Activated T-cell treated with anti-CD3 and anti-CD28 coated beads for 24 hours (primary cell): ENCODE measurements at regions not wholly inside any gene's neighbourhood (a gene's known extent, or its start where the extent isn't known, plus 50 kb on each side); places are given as distances from the start of the nearest gene placed in this dataset.
"Not testable (repeated sequence)": the region's sequence is repeated elsewhere in the genome, so short reads cannot be mapped to it uniquely, and the experiment has no call there.

Source experiments
- DNase-seq: peaks from one replicate; pipeline ENCODE4 v3.0.0-alpha.2; 2020; ENCODE audit warnings: low read depth

GRCh38 chr1:37162059-37162458 lies 127.7 kb upstream of the GRIK3 start:
- no peak for DNase-seq

- DNase-seq = no peak
Measured at GRCh38 chr1:37166005-37166404, 131.7 kb upstream of the GRIK3 start.

- DNase-seq = no peak
Measured at GRCh38 chr1:37167479-37167878, 133.2 kb upstream of the GRIK3 start.

GRCh38 chr1:37169241-37169640 lies 134.9 kb upstream of the GRIK3 start:
- no peak for DNase-seq

- DNase-seq = no peak
Measured at GRCh38 chr1:37169743-37170275, 135.5 kb upstream of the GRIK3 start.

- DNase-seq = no peak
Measured at GRCh38 chr1:37171691-37172090, 137.4 kb upstream of the GRIK3 start.

GRCh38 chr1:37174341-37174740 lies 140.0 kb upstream of the GRIK3 start:
- DNase-seq = no peak

GRCh38 chr1:37174876-37175275 lies 140.6 kb upstream of the GRIK3 start:
- no peak for DNase-seq

GRCh38 chr1:37175666-37176215 lies 141.4 kb upstream of the GRIK3 start:
- no peak for DNase-seq

GRCh38 chr1:37176269-37176668 lies 142.0 kb upstream of the GRIK3 start:
- no peak for DNase-seq

GRCh38 chr1:37177230-37177864 lies 143.0 kb upstream of the GRIK3 start:
- no peak for DNase-seq

- no peak for DNase-seq
Measured at GRCh38 chr1:37181425-37181824, 147.1 kb upstream of the GRIK3 start.

- no peak for DNase-seq
Measured at GRCh38 chr1:37184789-37185188, 150.5 kb upstream of the GRIK3 start.

- DNase-seq = no peak
Measured at GRCh38 chr1:37186246-37186756, 152.0 kb upstream of the GRIK3 start.

- no peak for DNase-seq
Measured at GRCh38 chr1:37189111-37189510, 154.8 kb upstream of the GRIK3 start.

GRCh38 chr1:37197411-37197810 lies 163.1 kb upstream of the GRIK3 start:
- DNase-seq = no peak

GRCh38 chr1:37214305-37214704 lies 180.0 kb upstream of the GRIK3 start:
- DNase-seq = not testable (repeated sequence)

GRCh38 chr1:37233606-37234005 lies 199.3 kb upstream of the GRIK3 start:
- no peak for DNase-seq

- no peak for DNase-seq
Measured at GRCh38 chr1:37234941-37235418, 200.7 kb upstream of the GRIK3 start.

GRCh38 chr1:37237948-37238347 lies 203.6 kb upstream of the GRIK3 start:
- DNase-seq = no peak

GRCh38 chr1:37238364-37239224 lies 204.3 kb upstream of the GRIK3 start:
- no peak for DNase-seq

GRCh38 chr1:37239225-37239740 lies 205.0 kb upstream of the GRIK3 start:
- DNase-seq = no peak
